RWPE2 (cell line): ENCODE measurements at regions not wholly inside any gene's neighbourhood (a gene's known extent, or its start where the extent isn't known, plus 50 kb on each side); places are given as distances from the start of the nearest gene placed in this dataset.

Source experiments
- ATAC-seq: fragments of 200-7000 bp; cut with Tn5 transposase; 3 replicates; pipeline ENCODE4 v1.9.1; 2021; ENCODE audit warnings: low read depth
- DNase-seq: peaks from one replicate; pipeline ENCODE4 v3.0.0-alpha.2; 2020; ENCODE audit warnings: low spot score
- H3K27ac ChIP-seq: fragments of 450-650 bp; 2 replicates; pipeline ENCODE4 v1.5.1; 2017; ENCODE audit warnings: mild to moderate bottlenecking; ENCODE audit not compliant: poor library complexity, severe bottlenecking
- H3K27me3 ChIP-seq: fragments of 250-450 bp; sonication (Bioruptor Pico); 2 replicates; pipeline ENCODE4 v1.5.1; 2021; ENCODE audit warnings: mild to moderate bottlenecking, moderate library complexity; ENCODE audit not compliant: insufficient read depth, poor library complexity, severe bottlenecking
- H3K36me3 ChIP-seq: fragments of 250-450 bp; sonication (Bioruptor Pico); 2 replicates; pipeline ENCODE4 v1.5.1; 2020; ENCODE audit warnings: low read depth, mild to moderate bottlenecking, moderate library complexity
- H3K4me1 ChIP-seq: fragments of 250-450 bp; sonication (Bioruptor Pico); 2 replicates; pipeline ENCODE4 v1.5.1; 2021; ENCODE audit warnings: mild to moderate bottlenecking, moderate library complexity; ENCODE audit not compliant: insufficient read depth, poor library complexity, severe bottlenecking
- H3K4me3 ChIP-seq: fragments of 250-450 bp; sonication (Bioruptor Pico); 2 replicates; pipeline ENCODE4 v1.5.1; 2021; ENCODE audit warnings: mild to moderate bottlenecking, moderate library complexity; ENCODE audit not compliant: severe bottlenecking
- H3K9me3 ChIP-seq: fragments of 250-450 bp; sonication (Bioruptor Pico); 2 replicates; pipeline ENCODE4 v1.5.1; 2021; ENCODE audit warnings: mild to moderate bottlenecking, moderate library complexity; ENCODE audit not compliant: severe bottlenecking
- CTCF ChIP-seq: fragments of 450-650 bp; IDR thresholded peaks from one replicate; pipeline ENCODE4 v1.5.1; 2017; ENCODE audit warnings: mild to moderate bottlenecking, moderate library complexity; ENCODE audit not compliant: poor library complexity, severe bottlenecking

- Histone ChIP-seq H3K9me3 (no peaks in the 10 kb centered on the region), H3K36me3 (no peaks in the 10 kb centered on the region), H3K27ac (no peak overlapping the region), H3K4me3 (no peak overlapping the region), H3K27me3 (peaks cover 76% of the 10 kb centered on the region), H3K4me1 (no peaks in the 10 kb centered on the region)
- ATAC-seq = no peak
- TF ChIP-seq CTCF = no peak
- DNase-seq = no peak
Measured at GRCh38 chr20:59392736-59393135, 92.3 kb downstream of the EDN3 start.

GRCh38 chr20:59393142-59393541 lies 92.7 kb downstream of the EDN3 start:
- DNase-seq (no peak), ATAC-seq (no peak)
- H3K4me3 ChIP-seq = no peak overlapping the region
- H3K4me1 ChIP-seq = no peaks in the 10 kb centered on the region
- H3K27ac ChIP-seq = no peak overlapping the region
- no peak for TF ChIP-seq CTCF
- H3K36me3 ChIP-seq = no peaks in the 10 kb centered on the region
- H3K9me3 ChIP-seq = no peaks in the 10 kb centered on the region
- H3K27me3 ChIP-seq = peaks cover 76% of the 10 kb centered on the region

GRCh38 chr20:59395729-59396128 lies 95.3 kb downstream of the EDN3 start:
- Histone ChIP-seq H3K4me3 (no peak overlapping the region), H3K9me3 (no peaks in the 10 kb centered on the region), H3K4me1 (no peaks in the 10 kb centered on the region), H3K36me3 (no peaks in the 10 kb centered on the region), H3K27me3 (peaks cover 77% of the 10 kb centered on the region), H3K27ac (no peak overlapping the region)
- no peak for TF ChIP-seq CTCF
- ATAC-seq = no peak
- no peak for DNase-seq

- Histone ChIP-seq H3K27ac (no peak overlapping the region), H3K36me3 (no peaks in the 10 kb centered on the region), H3K9me3 (no peaks in the 10 kb centered on the region), H3K27me3 (peaks cover 96% of the 10 kb centered on the region), H3K4me1 (no peaks in the 10 kb centered on the region), H3K4me3 (no peak overlapping the region)
- TF ChIP-seq CTCF = no peak
- DNase-seq (peak; percentile 71), ATAC-seq (no peak)
Measured at GRCh38 chr20:59398537-59399205, 98.3 kb downstream of the EDN3 start.

- ATAC-seq = no peak
- peaks cover 99% of the 10 kb centered on the region for H3K27me3 ChIP-seq
Measured at GRCh38 chr20:59399426-59400099, 99.2 kb downstream of the EDN3 start.

More at GRCh38 chr20:59399426-59400099, 99.2 kb downstream of the EDN3 start:
- Histone ChIP-seq H3K4me3 (no peak overlapping the region), H3K27ac (no peak overlapping the region), H3K4me1 (no peaks in the 10 kb centered on the region), H3K9me3 (no peaks in the 10 kb centered on the region), H3K36me3 (no peaks in the 10 kb centered on the region)
- TF ChIP-seq CTCF = no peak
- no peak for DNase-seq
